SJCRH30 (cell line): ENCODE measurements at regions not wholly inside any gene's neighbourhood (a gene's known extent, or its start where the extent isn't known, plus 50 kb on each side); places are given as distances from the start of the nearest gene placed in this dataset.

Source experiments
- DNase-seq, 2 experiments: peaks; one replicate each; pipeline ENCODE4 v3.0.0-alpha.2; 2015 to 2020
- H3K27ac ChIP-seq: fragments of 250-450 bp; sonication (Bioruptor Pico); 2 replicates; pipeline ENCODE4 v1.5.1; 2020; ENCODE audit warnings: mild to moderate bottlenecking, moderate library complexity
- H3K27me3 ChIP-seq: fragments of 250-450 bp; sonication (Bioruptor Pico); 2 replicates; pipeline ENCODE4 v1.5.1; 2020; ENCODE audit warnings: mild to moderate bottlenecking, moderate library complexity
- H3K36me3 ChIP-seq: fragments of 250-450 bp; sonication (Bioruptor Pico); 2 replicates; pipeline ENCODE4 v1.5.1; 2020; ENCODE audit warnings: mild to moderate bottlenecking, moderate library complexity
- H3K4me1 ChIP-seq: fragments of 250-450 bp; sonication (Bioruptor Pico); 2 replicates; pipeline ENCODE4 v1.5.1; 2020; ENCODE audit warnings: mild to moderate bottlenecking, moderate library complexity
- H3K4me3 ChIP-seq: fragments of 250-450 bp; sonication (Bioruptor Pico); 2 replicates; pipeline ENCODE4 v1.5.1; 2020; ENCODE audit warnings: mild to moderate bottlenecking, moderate library complexity
- H3K9me3 ChIP-seq: fragments of 250-450 bp; sonication (Bioruptor Pico); replicated peaks from 2 replicates; pipeline ENCODE4 v1.5.1; 2020; ENCODE audit warnings: mild to moderate bottlenecking, moderate library complexity

DNA sequence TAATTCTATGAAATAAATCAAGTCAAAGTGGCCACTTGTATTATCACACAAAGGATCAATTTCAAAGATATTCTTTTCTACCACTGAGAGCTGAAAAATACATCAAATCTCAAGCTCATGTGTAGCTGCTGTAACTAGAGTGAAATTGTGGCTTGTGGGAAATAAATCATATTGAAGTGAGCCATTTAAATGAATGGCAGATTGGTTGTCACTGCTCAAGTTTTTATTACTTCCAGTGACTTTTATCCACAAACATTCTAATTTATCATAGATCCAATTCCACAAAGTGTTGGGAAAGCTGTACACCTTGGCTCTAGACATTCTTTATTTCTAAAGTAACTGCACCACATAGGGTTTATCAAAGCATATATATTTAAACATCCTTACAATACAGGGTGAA is 285.4 kb downstream of the CNTN3 start:
- no peak overlapping the region for H3K4me3 ChIP-seq

DNA sequence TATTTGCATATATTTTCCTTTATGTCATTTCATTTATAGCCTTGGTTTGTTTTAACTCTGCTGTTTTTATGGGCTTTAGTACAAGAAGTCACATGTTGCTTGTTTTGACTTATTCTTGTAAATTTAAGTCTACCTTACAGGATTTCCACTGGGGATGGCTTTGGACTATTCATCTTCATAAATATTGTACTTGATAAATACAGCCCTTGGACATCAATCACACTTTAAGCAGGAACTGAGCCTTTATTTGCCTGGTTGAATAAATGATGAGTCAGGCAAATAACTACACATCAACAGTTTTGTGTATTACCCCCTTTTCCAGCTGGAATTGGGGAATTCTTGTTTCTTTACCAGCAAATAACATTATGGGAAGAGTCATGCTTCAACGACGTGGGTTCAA is 286.0 kb downstream of the CNTN3 start:
- no peaks in the 10 kb centered on the region for H3K27me3 ChIP-seq
- H3K27ac ChIP-seq, result no peak overlapping the region
- no peaks in the 10 kb centered on the region for H3K9me3 ChIP-seq
- H3K4me3 ChIP-seq, result no peak overlapping the region
- no peaks in the 10 kb centered on the region for H3K36me3 ChIP-seq
- DNase-seq, result no peak
- no peaks in the 10 kb centered on the region for H3K4me1 ChIP-seq

More for the DNA sequence above, 285.4 kb downstream of the CNTN3 start:
- Histone ChIP-seq H3K27me3 (no peaks in the 10 kb centered on the region), H3K9me3 (no peaks in the 10 kb centered on the region), H3K27ac (no peak overlapping the region), H3K4me1 (no peaks in the 10 kb centered on the region), H3K36me3 (no peaks in the 10 kb centered on the region)
- no peak for DNase-seq

DNA sequence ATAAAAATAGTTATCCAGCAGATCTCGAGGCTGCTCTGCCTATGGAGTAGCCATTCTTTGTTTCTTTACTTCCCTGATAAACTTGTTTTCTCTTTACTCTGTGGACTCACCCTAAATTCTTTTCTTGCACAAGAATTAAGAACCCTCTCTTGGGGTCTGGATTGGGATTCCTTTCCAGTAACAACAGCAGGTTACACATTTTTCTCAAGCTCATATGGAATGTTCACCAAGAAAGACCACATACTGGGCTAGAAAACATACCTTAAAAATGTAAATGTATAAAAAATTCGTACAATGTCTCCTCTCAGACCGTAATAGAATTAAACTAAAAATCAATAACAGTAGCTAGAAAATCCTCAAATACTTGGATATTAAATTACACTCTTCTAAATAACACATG is 299.2 kb downstream of the CNTN3 start:
- no peak for DNase-seq
- H3K4me1 ChIP-seq, result no peaks in the 10 kb centered on the region
- H3K9me3 ChIP-seq, result no peaks in the 10 kb centered on the region
- H3K27me3 ChIP-seq, result no peaks in the 10 kb centered on the region
- no peaks in the 10 kb centered on the region for H3K36me3 ChIP-seq
- H3K4me3 ChIP-seq, result no peak overlapping the region
- no peak overlapping the region for H3K27ac ChIP-seq

DNA sequence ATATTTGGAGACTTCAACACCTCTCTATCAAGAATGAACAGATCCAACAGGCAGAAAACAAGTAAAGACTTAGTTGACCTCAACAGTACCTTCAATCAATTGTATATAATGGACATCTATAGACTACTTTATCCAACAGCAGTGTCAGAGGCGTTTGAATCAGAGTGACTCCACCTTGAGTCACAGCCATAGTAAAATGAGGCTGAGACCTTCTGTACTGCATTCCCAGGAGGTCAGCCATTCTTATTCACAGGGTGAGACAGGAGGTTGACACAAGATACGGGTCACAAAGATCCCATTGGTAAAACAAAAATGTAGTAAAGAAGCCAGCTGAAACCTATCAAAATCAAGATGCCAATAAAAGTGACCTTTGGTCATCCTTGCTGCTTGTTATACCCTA is 299.8 kb downstream of the CNTN3 start:
- DNase-seq, result no peak

DNA sequence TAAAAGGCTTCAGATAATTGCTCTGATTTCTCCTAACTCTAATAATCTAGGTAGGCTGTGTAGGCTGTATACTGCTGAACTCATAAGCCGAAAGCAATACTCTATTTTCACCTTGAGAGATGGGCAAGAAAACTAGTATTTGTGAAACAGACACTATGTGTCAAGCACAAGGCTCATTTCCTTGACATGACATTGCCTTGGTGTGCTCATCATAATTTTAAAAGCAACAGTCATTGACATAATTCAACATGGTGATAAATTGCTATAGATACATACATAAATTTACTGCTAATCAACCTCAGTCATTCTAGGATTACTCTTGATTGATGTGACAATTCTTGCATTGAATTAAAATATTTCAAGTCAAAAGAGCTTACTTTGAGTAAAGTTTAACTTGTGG is 304.7 kb downstream of the CNTN3 start:
- Histone ChIP-seq H3K9me3 (no peaks in the 10 kb centered on the region), H3K36me3 (no peaks in the 10 kb centered on the region), H3K4me3 (no peak overlapping the region), H3K27me3 (no peaks in the 10 kb centered on the region), H3K4me1 (no peaks in the 10 kb centered on the region), H3K27ac (no peak overlapping the region)
- DNase-seq, result no peak

More for the DNA sequence above, 299.8 kb downstream of the CNTN3 start:
- Histone ChIP-seq H3K4me3 (no peak overlapping the region), H3K4me1 (no peaks in the 10 kb centered on the region), H3K36me3 (no peaks in the 10 kb centered on the region), H3K27ac (no peak overlapping the region), H3K27me3 (no peaks in the 10 kb centered on the region), H3K9me3 (no peaks in the 10 kb centered on the region)

DNA sequence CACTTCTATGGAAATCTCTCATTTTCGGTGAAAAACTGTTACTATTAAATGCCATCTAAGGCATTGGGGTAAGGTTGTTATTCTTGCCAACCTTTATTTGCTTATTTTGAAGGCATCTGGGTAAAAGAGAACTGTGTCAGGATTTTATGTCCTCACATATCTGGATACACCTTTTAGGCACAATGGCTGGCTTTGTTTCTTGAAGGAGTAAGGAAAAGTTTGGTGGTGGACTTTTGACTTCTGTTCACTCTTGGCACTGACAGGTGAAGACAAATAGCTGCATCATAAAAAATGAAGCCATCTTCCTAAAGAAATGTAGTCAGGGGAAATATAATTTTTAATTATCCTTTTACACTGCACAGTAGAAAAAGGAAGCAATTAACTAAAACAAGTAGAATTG is 310.0 kb downstream of the CNTN3 start:
- Histone ChIP-seq H3K4me1 (no peaks in the 10 kb centered on the region), H3K27ac (no peak overlapping the region), H3K4me3 (no peak overlapping the region), H3K9me3 (no peaks in the 10 kb centered on the region), H3K36me3 (no peaks in the 10 kb centered on the region), H3K27me3 (no peaks in the 10 kb centered on the region)
- DNase-seq, result no peak

DNA sequence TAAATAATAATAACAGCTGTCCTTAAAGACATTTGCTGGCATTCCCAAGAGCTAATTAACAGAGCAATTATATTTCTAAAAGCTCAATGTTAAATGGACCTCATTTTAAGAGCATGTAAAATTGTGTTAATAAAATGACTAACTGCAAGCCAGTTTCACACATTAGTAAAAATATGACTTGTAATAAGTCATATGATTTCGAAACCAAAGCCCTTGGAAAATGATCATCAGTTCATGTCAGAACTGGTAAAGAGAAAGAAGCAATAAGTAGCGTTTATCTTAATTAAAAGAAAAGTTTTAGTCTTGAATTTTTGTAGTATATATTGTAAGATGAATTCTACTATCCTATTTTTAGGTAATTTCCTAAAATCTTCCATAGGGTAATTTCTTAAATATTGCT is 310.7 kb downstream of the CNTN3 start:
- Histone ChIP-seq H3K27me3 (no peaks in the 10 kb centered on the region), H3K9me3 (no peaks in the 10 kb centered on the region), H3K36me3 (no peaks in the 10 kb centered on the region), H3K27ac (no peak overlapping the region), H3K4me1 (no peaks in the 10 kb centered on the region), H3K4me3 (no peak overlapping the region)
- no peak for DNase-seq

DNA sequence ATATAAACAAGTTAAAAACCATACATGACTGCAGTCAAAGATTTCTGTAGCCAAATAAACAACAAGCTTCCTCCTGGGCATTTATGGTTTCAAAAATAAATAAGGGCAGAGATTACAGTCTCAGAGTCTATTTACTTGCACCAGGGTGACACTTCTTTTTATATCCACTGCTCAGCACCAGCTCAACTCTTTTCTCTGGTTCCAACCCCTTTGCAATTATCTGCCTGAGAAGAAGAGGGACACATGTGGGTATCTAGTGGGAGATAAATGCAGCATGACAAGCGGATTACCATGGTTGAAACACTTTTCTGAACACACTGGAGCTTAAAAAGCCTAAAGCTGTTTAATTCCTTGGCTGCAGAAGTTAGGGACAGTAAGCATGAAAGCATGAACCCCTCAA is 311.5 kb downstream of the CNTN3 start:
- Histone ChIP-seq H3K36me3 (no peaks in the 10 kb centered on the region), H3K4me3 (no peak overlapping the region), H3K4me1 (no peaks in the 10 kb centered on the region), H3K27me3 (no peaks in the 10 kb centered on the region), H3K27ac (no peak overlapping the region), H3K9me3 (no peaks in the 10 kb centered on the region)
- DNase-seq, result peak in 1 of 2 experiments; percentile 3

DNA sequence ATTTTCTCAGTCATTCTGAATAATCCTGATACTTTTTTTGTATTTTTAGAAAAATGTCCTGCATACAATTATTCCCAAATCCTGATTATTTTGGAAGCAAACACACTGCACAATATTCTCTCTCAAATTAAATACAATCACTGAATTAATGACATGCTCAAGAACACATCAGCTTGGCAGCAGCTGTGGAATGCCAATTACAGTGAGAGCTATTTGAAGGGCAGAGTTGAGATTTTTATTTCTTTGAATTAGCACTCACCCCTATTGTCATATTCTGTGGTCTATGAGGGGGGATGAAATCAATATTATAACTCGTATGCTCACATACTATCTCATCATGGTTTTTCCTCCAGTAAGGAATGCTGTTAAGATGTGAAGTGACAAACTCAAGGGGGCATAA is 312.2 kb downstream of the CNTN3 start:
- no peaks in the 10 kb centered on the region for H3K36me3 ChIP-seq

DNA sequence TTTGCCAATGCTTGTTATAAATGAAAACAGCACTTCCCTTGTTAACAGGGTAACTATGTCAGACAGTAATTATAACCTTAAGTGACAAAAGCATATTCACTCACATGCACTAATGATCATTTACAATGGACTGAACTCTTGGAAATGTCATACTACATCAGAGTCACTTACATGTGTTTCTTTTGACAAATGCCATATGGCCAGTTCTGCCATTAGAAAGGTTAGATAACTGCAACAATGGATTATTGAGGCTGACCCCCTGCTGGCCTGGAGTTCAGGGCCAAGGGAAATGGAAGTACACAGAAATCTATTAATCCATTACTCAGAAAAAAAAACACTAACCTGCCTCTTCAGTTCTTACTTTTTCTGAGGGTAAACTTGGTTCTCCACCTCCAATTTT is 313.4 kb downstream of the CNTN3 start:
- no peaks in the 10 kb centered on the region for H3K4me1 ChIP-seq
- H3K27me3 ChIP-seq, result no peaks in the 10 kb centered on the region
- DNase-seq, result no peak
- H3K9me3 ChIP-seq, result no peaks in the 10 kb centered on the region
- H3K4me3 ChIP-seq, result no peak overlapping the region
- no peak overlapping the region for H3K27ac ChIP-seq
- H3K36me3 ChIP-seq, result no peaks in the 10 kb centered on the region

More for the DNA sequence above, 312.2 kb downstream of the CNTN3 start:
- Histone ChIP-seq H3K27me3 (no peaks in the 10 kb centered on the region), H3K9me3 (no peaks in the 10 kb centered on the region), H3K27ac (no peak overlapping the region), H3K4me1 (no peaks in the 10 kb centered on the region), H3K4me3 (no peak overlapping the region)
- DNase-seq, result no peak

DNA sequence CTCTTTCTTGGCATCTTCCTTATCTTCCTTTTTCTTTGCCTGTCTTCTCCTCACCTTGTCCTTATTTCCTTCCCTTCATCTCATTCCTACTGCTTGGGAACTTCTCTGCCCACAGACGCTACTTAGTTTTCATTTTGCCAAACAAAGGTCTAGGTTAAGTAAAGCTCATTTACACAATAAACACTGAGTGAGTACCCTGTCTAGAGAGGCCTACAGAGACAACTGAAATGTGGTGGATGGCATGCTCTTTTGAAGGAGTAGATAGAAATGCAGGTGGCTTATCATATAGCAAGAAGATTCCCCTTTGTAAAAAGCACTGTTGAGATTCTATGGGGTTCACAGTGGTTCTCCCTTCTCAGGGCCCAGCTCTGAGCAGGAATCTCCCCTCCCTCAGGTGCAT is 319.0 kb downstream of the CNTN3 start:
- H3K4me3 ChIP-seq, result no peak overlapping the region
- DNase-seq, result no peak
- no peaks in the 10 kb centered on the region for H3K4me1 ChIP-seq

DNA sequence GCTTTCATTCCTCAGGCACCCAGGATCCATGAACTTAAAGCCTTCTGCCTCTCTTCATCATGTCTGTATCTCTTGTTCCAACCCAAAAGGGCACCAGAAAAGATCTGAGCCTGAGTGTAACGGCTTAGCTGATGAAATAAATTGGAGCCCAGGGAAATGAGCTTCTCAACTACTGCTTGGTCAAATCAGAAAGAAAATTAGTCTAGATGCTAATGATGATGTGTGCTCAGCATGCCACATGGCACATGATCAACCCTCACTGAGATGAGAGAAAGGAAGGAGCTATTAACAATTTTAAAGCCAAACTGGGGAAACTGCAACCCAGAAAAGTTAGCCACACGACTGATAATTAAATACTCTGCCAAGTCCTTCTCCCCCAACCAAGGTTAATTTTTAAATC is 325.7 kb downstream of the CNTN3 start:
- Histone ChIP-seq H3K27ac (no peak overlapping the region), H3K36me3 (no peaks in the 10 kb centered on the region), H3K4me1 (no peaks in the 10 kb centered on the region), H3K9me3 (no peaks in the 10 kb centered on the region), H3K27me3 (no peaks in the 10 kb centered on the region), H3K4me3 (no peak overlapping the region)
- no peak for DNase-seq

More for the DNA sequence above, 319.0 kb downstream of the CNTN3 start:
- H3K9me3 ChIP-seq, result no peaks in the 10 kb centered on the region
- H3K27ac ChIP-seq, result no peak overlapping the region
- H3K36me3 ChIP-seq, result no peaks in the 10 kb centered on the region
- no peaks in the 10 kb centered on the region for H3K27me3 ChIP-seq

DNA sequence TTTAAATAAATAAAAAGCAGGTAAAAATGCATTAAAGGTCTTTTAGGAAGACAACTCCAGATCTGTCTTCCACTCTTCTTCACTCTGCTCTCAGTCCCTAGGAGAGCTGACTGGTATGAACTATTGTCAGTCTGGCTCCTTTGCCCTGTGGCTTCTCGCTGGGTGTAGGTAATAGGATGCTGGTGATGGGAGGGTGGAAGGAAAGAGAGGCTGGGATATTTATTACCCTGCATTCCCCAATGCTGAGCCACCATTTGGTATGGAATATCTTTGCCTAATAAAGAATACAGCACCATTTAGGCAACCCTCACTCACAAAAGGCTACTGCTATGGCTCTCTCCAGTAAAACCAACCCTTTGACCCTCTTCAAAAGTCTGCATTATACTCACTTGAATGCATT is 326.9 kb downstream of the CNTN3 start:
- Histone ChIP-seq H3K4me3 (no peak overlapping the region), H3K27me3 (no peaks in the 10 kb centered on the region), H3K4me1 (no peaks in the 10 kb centered on the region), H3K9me3 (no peaks in the 10 kb centered on the region), H3K36me3 (no peaks in the 10 kb centered on the region), H3K27ac (no peak overlapping the region)
- DNase-seq, result no peak

DNA sequence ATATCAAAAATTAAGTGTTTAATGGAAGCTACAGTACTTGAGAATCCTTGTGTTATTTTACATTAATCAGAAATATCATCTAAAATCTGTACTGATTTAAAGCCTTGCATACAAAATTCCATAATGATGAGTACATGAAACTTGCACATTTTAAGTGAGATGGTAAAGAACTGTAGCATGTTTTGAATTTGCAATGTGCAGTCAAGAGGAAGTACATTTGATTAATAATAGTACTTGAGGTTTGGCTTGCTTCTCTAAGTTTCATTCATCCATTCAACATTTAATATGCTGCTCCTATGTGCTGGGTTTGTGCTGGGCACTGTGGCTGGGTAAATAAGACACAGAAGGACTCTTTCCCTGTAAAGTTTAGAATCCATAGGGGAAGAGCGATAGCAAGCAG is 332.3 kb downstream of the CNTN3 start:
- no peaks in the 10 kb centered on the region for H3K9me3 ChIP-seq
- H3K27me3 ChIP-seq, result no peaks in the 10 kb centered on the region
- no peak overlapping the region for H3K27ac ChIP-seq
- H3K4me1 ChIP-seq, result no peaks in the 10 kb centered on the region
- H3K36me3 ChIP-seq, result no peaks in the 10 kb centered on the region
- no peak for DNase-seq
- H3K4me3 ChIP-seq, result no peak overlapping the region

DNA sequence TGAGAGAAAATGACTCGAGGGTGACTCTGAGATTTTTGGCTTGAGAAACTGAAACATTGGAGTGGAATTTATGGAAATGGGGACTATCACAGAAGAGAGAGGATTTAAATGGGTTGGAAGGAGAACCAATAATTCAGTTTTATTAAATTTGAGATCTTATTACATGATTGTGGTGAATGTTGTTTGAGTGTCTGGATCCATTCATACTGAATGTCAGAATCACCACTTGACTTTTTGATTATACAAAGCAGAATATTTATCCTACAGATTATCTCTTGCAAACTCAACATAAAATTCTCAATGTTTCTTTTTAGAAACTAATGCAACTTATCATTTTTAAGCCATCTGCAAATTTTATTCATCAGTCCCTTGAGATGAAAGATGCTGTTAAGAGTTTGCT is 332.8 kb downstream of the CNTN3 start:
- DNase-seq, result no peak
- no peaks in the 10 kb centered on the region for H3K9me3 ChIP-seq
- H3K36me3 ChIP-seq, result no peaks in the 10 kb centered on the region
- H3K4me3 ChIP-seq, result no peak overlapping the region
- no peak overlapping the region for H3K27ac ChIP-seq
- H3K4me1 ChIP-seq, result no peaks in the 10 kb centered on the region
- H3K27me3 ChIP-seq, result no peaks in the 10 kb centered on the region

DNA sequence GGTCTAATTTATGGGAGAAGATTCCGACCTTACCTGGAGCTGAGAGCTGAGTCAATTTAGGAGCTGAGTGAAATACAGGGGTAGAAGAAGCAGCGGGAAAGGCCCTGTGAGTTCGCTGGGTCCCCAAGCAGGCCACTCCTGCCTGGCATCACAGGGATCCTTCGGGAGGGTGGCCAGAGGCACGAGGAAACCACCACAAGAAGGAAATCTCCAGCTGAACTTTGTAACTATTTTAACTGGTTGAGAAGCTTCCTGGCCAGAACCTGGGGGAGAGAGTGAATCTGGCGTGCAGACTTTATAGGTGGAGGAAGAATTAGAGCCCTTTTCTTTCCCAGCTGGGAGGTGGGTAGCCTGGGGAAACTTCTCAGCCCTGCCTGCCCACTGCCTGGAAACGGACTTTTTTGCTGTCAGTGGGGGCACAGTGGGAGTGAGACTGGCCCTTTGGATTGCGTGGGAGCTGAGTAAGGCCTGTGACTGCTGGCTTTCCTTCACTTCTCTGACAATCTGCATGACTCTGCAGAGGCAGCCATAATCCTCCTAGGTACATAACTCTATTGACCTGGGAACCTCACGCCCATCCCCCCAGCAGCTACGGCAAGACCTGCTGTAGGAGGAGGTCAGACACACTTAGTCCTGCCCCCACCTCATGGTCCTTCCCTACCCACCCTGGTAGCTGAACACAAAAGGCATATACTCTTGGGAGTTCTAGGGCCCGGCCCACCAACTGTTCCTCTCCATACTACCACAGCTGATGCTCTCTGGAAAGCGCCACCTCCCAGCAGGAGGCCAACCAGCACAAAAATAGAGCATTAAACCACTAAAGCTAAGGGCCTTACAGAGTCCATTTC is 340.7 kb downstream of the CNTN3 start:
- no peaks in the 10 kb centered on the region for H3K27me3 ChIP-seq
- H3K4me3 ChIP-seq, result no peak overlapping the region
- peak in 1 of 2 experiments; percentile 16 for DNase-seq
- no peaks in the 10 kb centered on the region for H3K9me3 ChIP-seq
- no peaks in the 10 kb centered on the region for H3K36me3 ChIP-seq
- H3K27ac ChIP-seq, result no peak overlapping the region
- no peaks in the 10 kb centered on the region for H3K4me1 ChIP-seq
